Stimulated activated CD8-positive, alpha-beta memory T cell treated with anti-CD3 and anti-CD28 coated beads, Interleukin-12 subunit alpha, Interleukin-12 subunit beta, amount 100 ng/mL, for 1 hour (primary cell): ENCODE measurements at regions not wholly inside any gene's neighbourhood (a gene's known extent, or its start where the extent isn't known, plus 50 kb on each side); places are given as distances from the start of the nearest gene placed in this dataset.

ENCODE experiments used
- DNase-seq: peaks from one replicate; pipeline ENCODE4 v3.0.0-alpha.2; 2020; ENCODE audit warnings: low read depth

DNA sequence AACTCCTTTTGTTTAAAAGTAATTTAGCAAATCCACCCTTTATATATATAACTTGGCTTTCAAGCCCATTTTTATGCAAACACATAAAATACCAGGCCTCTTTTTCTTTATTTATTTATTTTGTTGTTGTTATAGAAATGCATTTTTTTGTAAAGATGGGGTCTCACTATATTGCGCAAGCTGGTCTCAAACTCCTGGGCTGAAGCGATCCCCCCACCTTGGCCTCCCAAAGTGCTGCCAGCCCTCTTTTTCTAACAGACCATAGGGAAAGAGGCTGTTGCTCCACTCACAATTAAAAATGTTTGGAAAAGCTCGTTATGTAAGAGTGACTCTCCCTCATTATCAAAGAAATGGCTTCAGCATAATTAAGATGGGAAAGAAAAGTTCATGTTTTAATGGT, 440.9 kb downstream of the HACE1 start:
- DNase-seq: no peak

DNA sequence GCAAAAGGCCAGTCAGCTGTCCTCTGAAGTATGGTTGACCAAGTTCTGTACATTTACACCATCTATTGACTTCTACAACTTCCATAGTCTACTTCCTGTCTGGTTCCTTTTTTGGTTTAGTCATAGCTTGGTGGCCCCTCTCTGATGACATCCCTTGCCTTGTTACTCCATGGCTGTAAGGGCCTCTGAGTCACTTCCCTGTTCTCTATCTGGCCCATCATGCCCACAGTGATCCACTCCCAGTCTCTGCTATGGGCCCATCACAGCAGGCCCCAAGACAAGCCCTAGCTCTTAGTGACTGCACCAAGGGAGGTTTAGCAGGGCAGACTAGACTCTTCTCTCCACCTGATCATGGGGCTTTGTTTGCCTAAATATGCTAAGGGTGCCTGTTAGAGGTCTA, 441.6 kb downstream of the HACE1 start:
- no peak for DNase-seq

DNA sequence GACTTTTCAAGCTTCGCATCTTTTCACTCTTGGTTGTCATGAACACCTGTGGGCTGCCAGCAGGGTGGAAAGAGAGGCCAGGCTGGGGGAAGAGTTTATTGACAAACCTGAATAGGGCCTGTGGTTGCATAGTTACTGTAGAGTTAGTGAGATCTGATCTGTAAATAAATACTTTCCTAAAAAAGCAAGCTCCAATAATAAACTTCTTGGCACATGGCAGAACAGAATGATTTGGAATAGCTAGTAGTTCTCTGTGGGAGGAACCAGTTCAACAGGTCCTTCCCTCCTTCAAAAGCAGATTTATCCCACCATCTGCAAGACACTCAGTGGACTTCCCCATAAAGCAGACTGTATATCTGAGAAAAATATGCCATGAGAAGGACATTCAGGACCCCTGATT, 445.0 kb downstream of the HACE1 start:
- DNase-seq: no peak

DNA sequence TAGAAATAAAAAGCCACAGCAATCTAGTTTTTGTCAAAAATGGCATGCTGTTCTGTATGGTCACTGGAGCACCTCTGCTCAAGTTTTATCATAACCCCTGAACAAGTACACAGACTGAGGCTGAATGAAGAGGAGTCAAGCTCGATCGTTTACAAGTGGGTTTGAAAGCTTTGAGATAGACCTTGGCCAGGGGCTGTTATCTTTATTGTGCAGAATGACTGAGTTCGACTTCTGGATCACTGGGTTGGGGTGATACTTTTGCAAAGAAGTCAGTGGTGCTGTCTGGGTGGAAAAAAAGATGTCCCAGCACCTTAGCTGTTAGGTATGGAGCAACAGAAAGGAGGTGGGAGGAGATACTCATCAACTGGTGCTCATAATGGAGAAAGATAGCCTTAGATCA, 446.0 kb downstream of the HACE1 start:
- DNase-seq: no peak

DNA sequence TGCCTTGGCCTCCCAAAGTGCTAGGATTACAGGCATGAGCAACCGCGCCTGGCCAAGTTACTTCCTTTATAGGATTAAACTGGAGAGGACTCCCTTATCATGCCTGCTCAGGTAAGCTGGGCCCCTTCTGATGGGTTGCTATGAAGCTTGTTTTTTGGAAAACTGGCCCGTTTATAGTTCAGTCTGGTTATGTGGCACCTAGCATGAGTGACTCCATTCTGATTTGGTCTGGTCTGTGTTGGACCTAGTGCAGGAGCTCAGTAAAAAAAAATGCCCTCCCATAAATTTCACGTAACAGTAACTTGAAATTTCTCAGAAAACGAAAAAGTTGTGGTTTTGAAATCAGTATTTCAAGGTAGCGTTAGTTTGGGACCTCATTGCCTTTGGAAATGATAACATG, 448.4 kb downstream of the HACE1 start:
- no peak for DNase-seq

DNA sequence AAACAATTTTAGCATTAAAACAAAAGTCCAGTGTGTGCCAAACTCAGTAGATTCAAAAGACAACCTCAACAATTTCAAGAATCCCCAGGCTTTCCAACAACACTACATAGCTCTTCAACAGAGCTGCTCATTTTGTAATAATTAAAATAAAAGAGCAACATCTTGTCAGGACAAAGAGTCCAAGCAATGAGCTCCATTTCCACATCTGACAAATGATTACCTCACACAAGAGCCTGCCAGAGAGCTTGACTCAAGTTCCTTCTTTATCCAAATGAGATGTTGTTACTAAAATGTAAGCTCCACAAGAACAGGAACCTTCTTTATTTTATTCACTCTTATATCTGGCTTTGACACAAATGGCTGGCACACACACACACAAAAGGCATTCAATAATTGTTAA, 449.8 kb downstream of the HACE1 start:
- DNase-seq: no peak

DNA sequence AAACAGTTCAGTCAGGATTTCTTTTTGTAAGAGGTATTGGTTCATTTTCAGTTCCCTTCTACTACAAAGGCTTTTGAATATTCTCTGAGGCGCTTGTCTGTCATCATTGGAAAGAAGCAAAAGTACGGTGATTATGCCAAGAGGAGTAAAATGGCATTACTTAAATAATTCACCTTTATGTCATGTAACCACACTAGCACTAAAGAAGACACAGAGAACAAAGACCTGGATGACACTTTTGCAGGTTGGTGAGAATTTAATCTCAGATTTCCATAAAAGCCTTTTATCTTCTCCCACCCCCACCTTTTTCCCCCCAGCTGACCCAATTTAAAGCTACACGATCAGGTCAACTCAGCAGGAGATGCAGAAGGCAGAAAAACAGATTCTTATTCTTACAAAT, 451.8 kb downstream of the HACE1 start:
- no peak for DNase-seq

DNA sequence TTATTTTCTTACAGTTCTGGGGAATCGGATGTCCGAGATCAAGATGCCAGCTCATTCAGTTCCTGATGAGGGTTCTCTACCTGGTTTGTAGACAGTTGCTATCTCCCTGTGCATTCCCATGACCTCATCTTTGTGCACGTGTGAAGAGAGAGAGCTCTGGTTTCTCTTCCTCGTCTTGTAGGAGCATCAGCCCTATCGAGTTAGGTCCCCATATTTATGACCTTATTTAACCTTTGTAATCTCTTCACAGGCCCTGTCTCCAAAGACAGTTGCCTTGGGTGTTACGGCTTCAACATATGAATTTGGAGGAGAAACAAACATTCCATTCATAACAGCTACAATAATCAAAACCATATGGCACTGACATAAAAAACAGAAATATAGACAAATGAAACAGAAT, 455.3 kb downstream of the HACE1 start:
- DNase-seq: no peak

DNA sequence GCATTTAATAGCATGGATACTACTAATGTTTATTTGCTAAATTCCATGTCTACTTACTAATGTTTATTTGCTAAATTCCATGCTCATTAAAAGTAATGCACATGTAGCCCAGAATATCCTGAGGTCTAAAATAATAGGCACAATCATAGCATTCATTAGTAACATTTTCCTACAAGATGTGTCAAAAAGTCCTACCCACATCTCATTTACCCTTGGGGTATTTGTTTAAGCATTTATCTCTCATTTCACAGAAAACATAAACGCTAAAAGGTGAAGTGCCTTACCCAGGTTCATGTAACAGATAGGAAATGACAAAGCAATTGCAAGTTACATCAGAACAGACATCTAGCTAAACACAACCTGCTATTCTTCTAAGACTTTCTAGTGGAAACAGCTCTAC, 457.1 kb downstream of the HACE1 start:
- DNase-seq: no peak

DNA sequence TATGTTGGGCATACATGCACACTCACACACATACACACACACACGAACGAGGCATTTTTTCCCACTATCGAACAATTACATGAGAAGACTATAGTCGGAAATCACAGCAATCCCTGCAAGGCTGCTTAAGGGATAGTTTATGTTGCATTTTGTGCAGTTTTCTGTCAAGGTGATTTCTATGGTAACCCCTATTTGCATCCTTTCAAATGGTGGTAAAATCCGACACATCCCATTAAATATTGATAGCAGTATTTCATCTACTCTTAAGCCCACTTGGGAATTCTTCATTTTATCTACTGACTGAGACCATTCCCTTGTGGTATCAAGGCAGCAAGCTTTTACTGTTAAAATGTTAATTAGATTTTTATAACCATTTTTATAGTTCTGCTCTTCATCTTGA, 457.8 kb downstream of the HACE1 start:
- DNase-seq: no peak

DNA sequence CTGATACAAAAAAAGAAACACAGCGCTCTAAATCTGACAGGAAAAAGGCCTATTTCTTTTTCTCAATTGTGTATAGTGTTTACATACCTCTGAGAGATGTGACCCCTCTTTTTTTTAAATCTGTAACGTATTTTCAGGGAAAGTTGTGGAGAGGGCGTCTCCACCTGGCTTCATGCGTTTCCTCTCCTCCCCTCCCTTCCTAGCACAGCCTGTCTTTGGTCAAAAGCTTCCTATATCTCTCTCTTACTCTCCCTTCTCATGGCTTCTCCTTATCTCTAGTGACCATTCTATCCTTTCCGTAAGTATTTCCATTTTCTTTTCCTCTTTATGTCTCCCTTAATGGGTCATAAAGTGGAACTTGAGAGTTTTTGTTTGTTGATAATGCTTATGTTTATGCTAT, 458.9 kb downstream of the HACE1 start:
- DNase-seq: no peak

DNA sequence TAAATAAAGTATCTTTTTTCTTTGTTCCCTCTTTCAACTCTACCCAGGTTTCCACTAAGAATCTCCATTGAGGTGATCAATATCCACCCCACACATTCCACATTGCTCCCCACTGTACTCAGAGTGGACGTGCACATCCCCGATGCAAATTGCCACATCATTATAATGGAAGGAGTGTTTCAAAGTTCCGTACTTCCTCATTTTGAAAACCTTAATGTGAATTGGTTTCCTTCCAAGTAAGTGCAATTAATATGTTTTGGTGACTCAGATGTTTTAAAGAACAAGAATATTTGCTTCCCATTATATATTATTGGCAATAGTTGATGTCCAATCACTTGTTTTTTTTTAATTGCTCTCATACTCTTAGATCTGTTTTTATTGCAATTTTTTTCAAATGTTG, 463.6 kb downstream of the HACE1 start:
- no peak for DNase-seq

DNA sequence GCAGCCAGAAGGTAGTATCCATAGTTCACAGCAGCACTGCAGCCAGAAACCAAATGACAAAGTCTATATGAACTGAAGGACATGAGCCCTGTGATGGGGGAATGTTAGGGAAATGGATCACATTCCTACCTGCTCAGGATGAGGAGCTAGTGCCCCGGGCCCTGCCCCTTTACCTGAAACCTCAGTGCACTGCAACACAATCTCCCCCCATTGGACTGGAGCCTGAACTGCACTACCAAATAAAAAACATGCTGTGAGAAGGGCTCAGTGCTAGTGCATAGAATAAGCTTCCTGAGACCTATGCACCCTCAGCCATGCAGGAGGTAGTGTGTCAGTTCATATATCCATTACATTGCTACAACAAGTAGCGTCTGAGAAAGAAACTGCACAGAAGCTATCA, 477.8 kb downstream of the HACE1 start:
- DNase-seq: no peak

DNA sequence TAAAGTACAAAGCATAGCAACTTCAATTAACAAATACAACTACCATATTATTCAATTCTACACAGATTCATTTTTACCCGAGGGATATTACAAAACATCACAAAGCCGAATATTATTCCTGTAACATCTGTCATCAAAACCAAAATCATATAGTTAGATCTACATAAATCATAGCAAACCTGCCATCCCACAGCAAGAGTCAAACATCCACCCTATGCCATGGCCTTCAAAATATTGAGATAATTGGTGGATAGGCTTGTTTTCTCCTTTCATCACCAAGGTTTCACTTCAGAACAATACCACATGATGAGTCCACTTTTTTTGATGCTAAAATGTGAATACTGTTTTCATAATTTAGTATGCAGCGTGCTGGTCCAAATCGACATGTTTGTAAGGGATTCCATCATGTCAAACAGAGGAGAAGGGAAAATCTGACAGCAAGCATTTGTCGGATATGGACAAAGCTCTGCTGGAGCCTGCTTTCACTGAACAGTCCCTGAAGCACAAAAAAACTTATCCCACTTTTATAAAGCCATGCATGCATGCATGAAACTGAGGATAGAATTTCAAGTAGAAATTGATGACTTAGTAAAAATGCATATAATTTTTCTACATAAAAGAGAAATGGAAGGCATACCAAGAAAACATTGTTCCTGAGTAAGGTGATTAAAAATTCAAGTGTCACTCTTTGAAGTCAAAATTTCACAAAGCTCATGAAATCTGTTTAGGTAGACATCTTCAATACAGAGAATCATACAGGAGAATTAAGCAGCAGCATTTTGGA, 494.1 kb downstream of the HACE1 start:
- no peak for DNase-seq

DNA sequence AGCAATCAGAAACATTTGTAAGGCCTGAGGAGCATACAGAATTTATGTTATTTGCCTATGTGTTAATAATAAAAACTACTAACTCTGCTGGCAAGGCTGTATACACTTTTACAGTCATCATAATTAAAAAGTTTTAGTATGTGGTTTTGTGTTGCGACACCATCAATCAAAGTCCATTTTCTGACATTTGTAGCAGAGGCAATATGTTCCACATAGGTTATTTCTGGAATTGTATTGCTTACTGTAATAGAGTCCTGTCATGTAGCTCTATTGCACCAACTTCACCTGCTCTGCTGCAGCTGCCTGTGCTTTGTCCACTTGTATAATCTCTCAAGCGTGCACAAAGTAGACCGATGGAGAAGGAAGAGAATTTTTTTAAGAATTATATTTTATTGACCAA, 501.8 kb downstream of the HACE1 start:
- no peak for DNase-seq

DNA sequence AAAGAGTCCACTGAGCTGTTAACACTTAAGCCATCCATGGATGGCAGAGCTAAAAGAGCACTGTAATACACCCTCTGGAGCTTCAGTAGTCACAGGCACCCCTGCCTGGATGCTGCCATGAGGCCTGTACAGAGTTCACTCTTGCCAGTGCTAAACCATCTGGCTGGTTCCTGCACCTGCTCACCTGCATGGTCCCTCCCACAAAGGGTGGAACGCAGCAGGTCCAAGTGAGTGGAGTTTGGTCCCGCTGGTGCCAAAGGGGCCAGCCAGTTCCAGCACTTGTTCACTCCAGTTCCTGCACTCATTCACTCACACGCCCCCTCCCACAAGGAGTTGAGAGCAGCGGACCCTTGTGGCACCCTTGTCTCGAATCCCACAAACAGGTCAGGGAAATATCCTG, 503.5 kb downstream of the HACE1 start:
- DNase-seq: no peak

DNA sequence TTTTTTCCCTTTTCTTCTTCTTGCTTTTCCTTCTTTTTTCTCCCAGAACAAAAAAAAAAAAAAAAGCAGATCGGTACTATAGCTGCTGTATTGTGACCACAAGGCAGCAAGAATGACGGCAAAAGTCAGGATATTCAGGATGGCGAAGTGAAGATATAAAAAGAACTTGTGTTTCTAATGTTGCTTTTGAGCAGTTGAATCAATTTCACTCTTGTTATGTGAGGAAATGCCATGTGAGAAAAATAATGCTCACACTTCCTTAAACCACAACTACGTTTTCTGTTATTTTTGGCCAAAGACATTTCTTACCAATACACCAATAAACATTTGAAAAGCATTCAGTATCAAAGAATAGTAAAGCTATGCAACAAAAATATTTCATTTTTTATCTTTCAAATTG, 510.5 kb downstream of the HACE1 start:
- DNase-seq: no peak

DNA sequence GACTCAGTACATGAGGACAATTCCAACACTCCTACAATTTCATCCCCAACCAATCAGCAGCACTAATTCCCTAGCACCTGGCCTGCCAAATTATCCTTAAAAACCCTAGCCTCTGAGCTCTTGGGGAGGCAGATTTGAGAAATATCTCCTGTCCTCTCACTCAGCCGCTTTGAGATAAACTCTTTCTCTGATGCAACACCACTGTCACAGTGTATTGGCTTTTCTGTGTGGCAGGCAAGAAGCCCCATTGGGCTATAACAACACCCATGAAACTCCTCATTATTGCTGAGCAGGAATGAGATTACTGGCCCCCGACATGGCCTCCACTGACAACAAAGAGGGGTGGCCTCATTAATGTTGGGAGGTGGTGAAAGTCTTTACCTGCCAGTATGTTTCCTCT, 515.5 kb downstream of the HACE1 start:
- no peak for DNase-seq

DNA sequence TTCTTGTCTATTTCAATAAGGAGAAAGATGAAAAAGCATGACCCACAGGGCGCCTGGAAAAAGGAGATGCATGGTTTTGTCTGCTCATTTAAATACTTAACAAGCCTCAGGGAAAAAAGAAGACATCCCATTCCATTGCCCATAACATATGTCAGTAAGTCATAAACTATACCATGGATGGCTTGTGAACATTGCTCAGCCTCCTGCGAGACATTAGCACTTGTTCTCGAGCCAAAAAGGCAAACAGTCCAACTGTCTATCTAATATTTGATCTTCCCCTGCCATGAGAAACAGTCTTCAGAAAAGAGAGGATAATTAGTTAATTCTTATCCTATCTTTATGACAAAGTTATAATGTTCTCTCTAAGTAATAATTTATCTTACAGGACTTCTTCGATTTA, 527.4 kb downstream of the HACE1 start:
- DNase-seq: no peak

DNA sequence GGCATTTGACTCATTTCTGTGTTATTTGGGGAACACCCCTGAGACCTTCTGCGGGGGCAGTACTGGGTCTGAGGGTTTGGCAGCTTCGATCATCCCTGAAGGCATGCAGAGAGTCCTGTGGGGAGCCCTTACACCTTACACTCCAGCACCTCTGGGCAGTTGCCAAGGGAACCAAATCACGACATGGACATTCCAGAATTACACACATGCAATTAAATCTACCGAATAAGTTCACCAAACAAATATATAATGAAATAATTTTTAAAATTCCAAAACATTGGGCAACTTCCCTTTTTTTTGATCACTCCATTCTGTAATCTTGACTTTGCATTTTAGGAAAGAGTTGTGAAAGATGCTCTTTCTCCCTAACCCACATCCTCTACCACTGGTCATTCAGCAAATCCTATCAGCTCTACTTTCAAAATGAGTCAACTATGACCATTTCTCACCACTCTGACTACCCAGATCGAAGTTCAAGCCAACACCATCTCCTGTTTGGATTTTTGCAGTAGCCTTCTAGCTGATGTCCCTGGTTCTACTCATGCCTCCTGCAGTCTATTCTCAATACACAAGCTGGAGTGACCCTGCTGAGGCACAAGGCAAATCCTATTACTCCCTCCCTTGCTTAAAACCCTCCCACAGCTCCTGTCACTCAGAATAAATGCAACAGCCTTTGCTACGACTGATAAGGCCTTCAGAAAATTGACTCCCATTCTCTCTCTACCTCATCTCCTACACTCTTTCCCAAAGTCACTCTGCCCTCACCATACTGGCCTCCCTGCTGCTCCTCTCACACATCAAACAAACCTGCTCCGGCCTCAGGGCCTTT, 533.3 kb downstream of the HACE1 start:
- DNase-seq: no peak

DNA sequence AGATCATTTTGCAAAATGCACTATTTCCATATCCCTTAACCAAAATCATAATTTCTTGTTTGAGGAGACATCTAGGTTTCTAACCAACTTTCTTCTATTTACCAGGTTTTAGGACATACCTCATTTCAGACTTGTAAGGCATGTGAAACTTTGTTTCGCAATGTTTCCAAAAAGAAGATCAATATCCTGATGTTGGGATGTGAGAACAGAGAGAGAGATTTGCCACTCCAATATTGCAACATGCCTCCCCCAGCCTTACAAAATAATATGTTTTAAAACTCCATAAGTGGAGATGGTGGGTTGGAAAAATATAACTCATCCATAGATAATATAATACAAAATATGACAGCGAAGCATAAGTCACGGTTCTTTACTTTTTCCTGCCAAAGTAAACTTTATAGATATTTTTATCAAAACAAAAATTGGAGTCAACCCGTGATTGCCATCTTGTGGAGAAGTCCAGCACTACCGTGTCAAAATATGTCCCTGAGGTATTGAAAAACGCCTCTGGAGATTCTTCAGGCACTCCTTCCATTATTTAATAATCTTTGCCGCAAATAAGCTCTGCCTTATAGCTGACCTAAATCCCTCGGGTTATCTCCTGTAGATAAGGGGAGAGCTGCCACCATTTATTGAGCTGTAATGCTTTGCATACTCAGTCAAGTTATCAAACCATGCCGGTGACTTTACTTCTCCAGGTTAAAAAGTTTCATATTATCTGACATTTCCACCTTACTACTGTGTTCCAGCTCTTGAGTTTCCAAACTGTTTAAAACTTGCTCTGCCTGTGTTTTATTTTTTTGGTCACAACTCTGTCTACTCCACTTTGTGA, 534.2 kb downstream of the HACE1 start:
- DNase-seq: no peak

DNA sequence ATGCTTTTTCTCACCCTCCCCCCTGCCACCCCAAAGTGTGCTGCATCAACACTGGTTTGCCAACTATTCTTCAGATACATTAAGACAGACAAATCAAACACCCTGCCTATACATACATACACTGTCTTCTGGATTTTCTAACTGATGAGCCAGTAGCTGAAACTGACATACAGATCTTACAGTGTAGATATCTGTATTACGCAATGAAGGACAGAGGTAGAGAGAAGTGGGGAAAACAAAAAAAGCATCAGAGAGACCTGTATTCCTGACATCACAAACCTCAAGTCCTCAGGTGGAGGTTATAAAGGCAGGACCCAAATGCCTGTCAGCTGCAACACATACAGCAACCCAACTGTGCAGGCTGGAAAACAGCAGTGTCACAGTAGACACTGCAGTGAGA, 535.4 kb downstream of the HACE1 start:
- no peak for DNase-seq

DNA sequence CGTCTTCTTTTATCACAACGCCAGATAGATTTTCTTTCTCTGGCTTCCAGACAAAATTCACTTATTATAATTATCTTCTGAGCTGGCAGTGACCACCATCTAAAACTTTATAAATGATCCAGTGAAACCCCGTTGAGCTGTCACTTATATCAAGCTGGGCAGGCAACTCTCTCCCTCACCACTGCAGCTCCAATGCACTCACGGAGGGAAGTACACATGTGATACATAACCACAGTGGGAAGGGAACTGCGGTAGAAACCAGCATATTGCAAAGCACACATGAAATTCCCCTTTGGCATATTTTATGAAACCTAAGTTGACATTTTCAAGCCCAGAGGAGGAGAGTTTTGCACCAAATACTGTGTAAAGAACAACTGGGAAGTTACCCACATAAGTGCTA, 536.9 kb downstream of the HACE1 start:
- no peak for DNase-seq
